ENCODE measurements at regions not wholly inside any gene's neighbourhood (a gene's known extent, or its start where the extent isn't known, plus 50 kb on each side); places are given as distances from the start of the nearest gene placed in this dataset.

DNA sequence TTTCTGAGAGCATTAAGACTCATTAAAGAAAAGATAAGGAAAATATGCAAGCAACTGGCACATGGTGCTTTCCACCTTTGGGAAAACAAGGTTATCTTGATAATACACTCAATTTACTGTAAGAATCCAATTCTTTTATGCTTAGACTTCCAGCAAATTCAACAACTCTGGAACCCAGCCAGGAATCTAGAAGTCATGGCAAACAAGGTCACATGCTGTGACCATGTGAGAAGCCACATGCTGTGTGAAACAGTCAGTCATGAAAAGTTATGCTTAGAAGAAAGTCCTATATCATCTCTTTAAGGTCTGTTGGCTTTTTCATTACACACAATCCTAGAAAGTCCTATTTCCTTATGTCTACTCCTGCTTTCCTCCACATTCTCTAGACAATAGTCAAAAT is 581.8 kb upstream of the C9orf72 start:
- H3K9ac ChIP-seq (ENCODE audit: low read length): no peak overlapping the region
- H3K79me2 ChIP-seq (ENCODE audit: insufficient read depth, low read length): no peaks in the 10 kb centered on the region
- no peak overlapping the region for H3K4me3 ChIP-seq (replicated peaks in 1 of 2; ENCODE audit: low read depth in 1 of 2, low read length in 2 of 2)
- DNase-seq (ENCODE audit: low read depth, low spot score) (no peak), ATAC-seq (no peak)
- ChIA-PET POLR2A (no interaction called here), CTCF (no interaction called here), RAD21 (ENCODE audit: low non-redundant PET in 1 of 2, low total read pairs in 2 of 2, uncharacterized antibody in 2 of 2, unreplicated experiment in 2 of 2) (no interaction called here)
- H3K27ac ChIP-seq (ENCODE audit: low read depth, low read length): no peak overlapping the region
- TF ChIP-seq RAD21 (IDR thresholded peaks at IDR 0.05; ENCODE audit: low read depth): no peak
- TF ChIP-seq CEBPB (IDR thresholded peaks at IDR 0.05; ENCODE audit: low read depth): no peak
- TF ChIP-seq POLR2AphosphoS5 (IDR thresholded peaks at IDR 0.05; ENCODE audit: low read depth, low read length): no peak
- TF ChIP-seq POLR2A (IDR thresholded peaks at IDR 0.05; ENCODE audit: borderline replicate concordance, extremely low read depth, insufficient read depth, insufficient read length): no peak
- TF ChIP-seq, protein P1, sequence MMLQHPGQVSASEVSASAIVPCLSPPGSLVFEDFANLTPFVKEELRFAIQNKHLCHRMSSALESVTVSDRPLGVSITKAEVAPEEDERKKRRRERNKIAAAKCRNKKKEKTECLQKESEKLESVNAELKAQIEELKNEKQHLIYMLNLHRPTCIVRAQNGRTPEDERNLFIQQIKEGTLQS (IDR thresholded peaks at IDR 0.05): no peak
- TF ChIP-seq SRF (IDR thresholded peaks at IDR 0.05; ENCODE audit: low read depth): no peak
- TF ChIP-seq ZBTB33 (IDR thresholded peaks at IDR 0.05; ENCODE audit: extremely low read depth, insufficient replicate concordance, low read length): no peak
- no peak for TF ChIP-seq EGR1 (IDR thresholded peaks at IDR 0.05; ENCODE audit: low read depth)
- TF ChIP-seq SIN3A (IDR thresholded peaks at IDR 0.05; ENCODE audit: low read depth): no peak
- no peak for TF ChIP-seq FOSL1 (IDR thresholded peaks at IDR 0.05; ENCODE audit: low read depth)
- no peak for TF ChIP-seq YY1 (IDR thresholded peaks at IDR 0.05; ENCODE audit: extremely low read depth, insufficient replicate concordance, low read depth, low read length)
- no peak for TF ChIP-seq ZFX (IDR thresholded peaks at IDR 0.05)
- TF ChIP-seq TCF7L2 (IDR thresholded peaks at IDR 0.05; ENCODE audit: borderline replicate concordance, extremely low read depth, insufficient read depth, insufficient read length): no peak
- TF ChIP-seq ELF1 (IDR thresholded peaks at IDR 0.05; ENCODE audit: borderline replicate concordance, low read depth): no peak
- TF ChIP-seq REST (IDR thresholded peaks at IDR 0.05; ENCODE audit: low read depth): no peak
- TF ChIP-seq, protein P2, sequence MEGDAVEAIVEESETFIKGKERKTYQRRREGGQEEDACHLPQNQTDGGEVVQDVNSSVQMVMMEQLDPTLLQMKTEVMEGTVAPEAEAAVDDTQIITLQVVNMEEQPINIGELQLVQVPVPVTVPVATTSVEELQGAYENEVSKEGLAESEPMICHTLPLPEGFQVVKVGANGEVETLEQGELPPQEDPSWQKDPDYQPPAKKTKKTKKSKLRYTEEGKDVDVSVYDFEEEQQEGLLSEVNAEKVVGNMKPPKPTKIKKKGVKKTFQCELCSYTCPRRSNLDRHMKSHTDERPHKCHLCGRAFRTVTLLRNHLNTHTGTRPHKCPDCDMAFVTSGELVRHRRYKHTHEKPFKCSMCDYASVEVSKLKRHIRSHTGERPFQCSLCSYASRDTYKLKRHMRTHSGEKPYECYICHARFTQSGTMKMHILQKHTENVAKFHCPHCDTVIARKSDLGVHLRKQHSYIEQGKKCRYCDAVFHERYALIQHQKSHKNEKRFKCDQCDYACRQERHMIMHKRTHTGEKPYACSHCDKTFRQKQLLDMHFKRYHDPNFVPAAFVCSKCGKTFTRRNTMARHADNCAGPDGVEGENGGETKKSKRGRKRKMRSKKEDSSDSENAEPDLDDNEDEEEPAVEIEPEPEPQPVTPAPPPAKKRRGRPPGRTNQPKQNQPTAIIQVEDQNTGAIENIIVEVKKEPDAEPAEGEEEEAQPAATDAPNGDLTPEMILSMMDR (IDR thresholded peaks at IDR 0.05 in 2 of 3, conservative IDR thresholded peaks at IDR 0.05 in 1 of 3; ENCODE audit: borderline replicate concordance in 1 of 3, insufficient read depth in 1 of 3, low read depth in 2 of 3, low read length in 2 of 3): no peak
- no TSS peak for BruUV-seq (replicated peaks)
- no peaks in the 10 kb centered on the region for H4K20me1 ChIP-seq (ENCODE audit: insufficient read depth)
- no peaks in the 10 kb centered on the region for H3K27me3 ChIP-seq (ENCODE audit: insufficient read depth, low read length)
- intact Hi-C loops (cut with micrococcal nuclease): no loop called here
- no peak overlapping the region for H2AFZ ChIP-seq (ENCODE audit: low read depth, low read length, poor library complexity, severe bottlenecking)
- no peaks in the 10 kb centered on the region for H3K4me1 ChIP-seq (ENCODE audit: control insufficient read depth in 1 of 2, insufficient read depth in 2 of 2, low read length in 2 of 2)
- no peak overlapping the region for H3K4me2 ChIP-seq (ENCODE audit: low read length)
- H3K9me2 ChIP-seq (ENCODE audit: insufficient read depth): no peaks in the 10 kb centered on the region
- 0 out of 4 replicates have a peak, but pooled peaks cover 0 to 6% of the 10 kb centered on the region in 2 experiments for H3K9me3 ChIP-seq (ENCODE audit: control insufficient read depth in 1 of 2, insufficient read depth in 1 of 2, low read depth in 1 of 2, low read length in 2 of 2)
- no peaks in the 10 kb centered on the region for H3K36me3 ChIP-seq (ENCODE audit: control insufficient read depth in 1 of 2, insufficient read depth in 2 of 2, low read length in 2 of 2)
